GM12892 (cell line): ENCODE measurements at regions not wholly inside any gene's neighbourhood (a gene's known extent, or its start where the extent isn't known, plus 50 kb on each side); places are given as distances from the start of the nearest gene placed in this dataset.

Source experiments
- POLR2A ChIP-seq: IDR thresholded peaks from 2 replicates; pipeline ENCODE4 v1.6.1; 2011; ENCODE audit warnings: low read depth, low read length, control low read depth
- POLR2AphosphoS5 ChIP-seq: IDR thresholded peaks from 2 replicates; pipeline ENCODE4 v1.6.1; 2011; ENCODE audit warnings: low read depth, low read length, control low read depth
- TAF1 ChIP-seq: IDR thresholded peaks from 2 replicates; pipeline ENCODE4 v1.6.1; 2011; ENCODE audit warnings: low read depth, mild to moderate bottlenecking, control low read depth, low read length, borderline replicate concordance

DNA sequence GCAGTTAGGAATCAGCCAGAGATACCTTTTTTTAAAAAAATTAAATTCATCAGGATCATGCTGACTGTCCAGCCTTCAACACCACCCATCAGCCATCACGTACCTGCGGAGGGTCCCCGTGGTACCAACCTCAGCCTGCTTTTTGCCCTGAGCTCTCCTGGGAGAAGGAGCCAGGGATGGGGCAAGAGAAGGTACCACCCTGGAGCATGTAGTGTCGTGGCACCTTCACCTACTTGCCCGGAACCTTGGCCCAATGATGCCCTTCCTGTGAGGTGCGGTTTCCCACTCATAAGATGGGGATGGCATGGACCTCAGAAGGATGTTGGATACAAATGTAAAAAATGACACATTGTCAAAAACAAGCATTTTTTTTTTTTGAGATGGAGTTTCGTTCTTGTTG is 88.4 kb upstream of the C1orf174 start:
- no peak for TF ChIP-seq POLR2AphosphoS5
- no peak for TF ChIP-seq POLR2A
- no peak for TF ChIP-seq TAF1
